NCI-H524 (cell line): ENCODE measurements at regions not wholly inside any gene's neighbourhood (a gene's known extent, or its start where the extent isn't known, plus 50 kb on each side); places are given as distances from the start of the nearest gene placed in this dataset.

Experiments used
- DNase-seq, 2 experiments: peaks; one replicate each; lab custom pipeline; 2025; lab: John Stamatoyannopoulos, UW

DNA sequence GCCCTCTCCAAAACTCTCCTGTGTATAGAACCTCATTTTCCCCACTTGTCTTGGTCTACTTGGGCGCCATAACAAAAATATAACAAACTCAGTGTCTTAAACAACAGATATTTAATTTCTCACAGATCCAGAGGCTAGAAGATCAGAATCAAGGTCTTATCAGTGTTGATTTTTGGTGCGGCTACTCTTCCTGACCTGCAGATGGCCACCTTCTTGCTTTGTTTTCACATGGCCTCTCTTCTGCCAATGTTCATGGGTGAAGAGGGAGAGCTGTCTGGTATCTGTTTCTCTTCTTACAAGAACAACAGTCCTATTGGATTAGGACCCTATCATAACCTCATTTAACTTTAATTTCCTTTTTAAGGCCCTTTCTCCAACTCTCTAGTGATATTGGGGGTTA, 177.3 kb downstream of the PABPC4L start:
- peak in 1 of 2 experiments; percentile 35 for DNase-seq

GRCh38 chr4:134019657-134020056, 181.9 kb downstream of the PABPC4L start:
- DNase-seq: no peak

DNA sequence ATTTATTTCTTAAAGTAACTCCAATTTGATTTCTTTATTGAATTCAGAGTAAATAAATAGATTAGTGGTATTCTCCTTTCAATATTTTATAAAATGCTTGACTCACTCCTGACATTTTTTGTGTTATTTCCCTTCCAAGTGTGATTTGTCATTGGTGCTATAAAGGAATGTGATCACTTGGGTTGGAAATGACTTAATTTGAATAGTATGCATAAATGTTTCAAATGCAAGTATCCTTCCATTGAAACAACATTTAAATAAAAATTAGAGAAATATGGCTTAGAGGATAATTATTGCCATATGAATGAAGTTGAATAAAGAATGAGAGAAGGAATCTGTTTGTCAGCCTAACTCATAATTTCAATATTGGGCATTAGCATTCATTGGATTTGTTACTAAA, 182.7 kb downstream of the PABPC4L start:
- DNase-seq: no peak

DNA sequence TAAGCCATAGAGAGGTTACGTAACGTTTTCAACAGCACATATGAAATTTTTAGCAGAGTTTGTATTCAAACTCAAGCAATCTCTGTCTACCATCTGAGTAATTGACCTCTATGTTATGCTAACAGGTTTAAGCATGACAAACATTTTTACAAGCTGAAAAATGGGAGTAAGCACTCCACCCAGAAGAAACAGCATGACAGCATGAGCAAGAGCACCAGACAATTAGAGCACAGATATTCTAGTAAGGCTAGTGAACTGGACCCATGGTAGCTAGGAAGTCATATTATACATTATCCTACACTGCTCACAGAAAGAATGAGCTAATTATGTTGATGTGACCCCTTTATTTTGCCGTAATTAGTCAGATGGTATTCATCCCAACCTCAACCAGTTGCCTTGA, 200.5 kb downstream of the PABPC4L start:
- DNase-seq: no peak

GRCh38 chr4:133997436-133997835, 204.2 kb downstream of the PABPC4L start:
- DNase-seq: no peak

- no peak for DNase-seq
These were observed 205.0 kb downstream of the PABPC4L start for GRCh38 chr4:133996431-133997121.

GRCh38 chr4:133995243-133995960, 206.2 kb downstream of the PABPC4L start:
- no peak for DNase-seq

GRCh38 chr4:133982533-133983224, 218.9 kb downstream of the PABPC4L start:
- no peak for DNase-seq

DNA sequence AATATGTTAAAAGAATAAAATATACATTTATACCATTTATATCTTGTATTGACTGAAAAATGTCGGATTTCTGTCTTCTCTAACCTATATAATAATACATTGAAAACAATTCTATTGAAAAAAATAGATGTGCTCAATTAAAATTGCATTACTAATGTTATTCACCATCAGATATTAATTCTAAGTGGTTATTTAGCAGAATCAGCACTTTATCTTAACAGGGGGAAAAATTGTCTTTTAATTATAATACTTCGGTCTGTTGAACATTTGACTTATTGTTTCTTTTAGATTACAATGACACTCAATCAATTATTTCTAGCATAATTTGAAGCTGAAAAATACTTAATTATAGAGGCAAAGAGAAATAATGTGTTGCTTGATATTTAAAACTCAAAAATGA, 220.3 kb downstream of the PABPC4L start:
- no peak for DNase-seq

GRCh38 chr4:133972586-133972985, 229.0 kb downstream of the PABPC4L start:
- DNase-seq: no peak

GRCh38 chr4:133969202-133969848, 232.3 kb downstream of the PABPC4L start:
- DNase-seq: peak; percentile 11 to 73

- no peak for DNase-seq
These were observed 233.4 kb downstream of the PABPC4L start for GRCh38 chr4:133968174-133968573.

DNA sequence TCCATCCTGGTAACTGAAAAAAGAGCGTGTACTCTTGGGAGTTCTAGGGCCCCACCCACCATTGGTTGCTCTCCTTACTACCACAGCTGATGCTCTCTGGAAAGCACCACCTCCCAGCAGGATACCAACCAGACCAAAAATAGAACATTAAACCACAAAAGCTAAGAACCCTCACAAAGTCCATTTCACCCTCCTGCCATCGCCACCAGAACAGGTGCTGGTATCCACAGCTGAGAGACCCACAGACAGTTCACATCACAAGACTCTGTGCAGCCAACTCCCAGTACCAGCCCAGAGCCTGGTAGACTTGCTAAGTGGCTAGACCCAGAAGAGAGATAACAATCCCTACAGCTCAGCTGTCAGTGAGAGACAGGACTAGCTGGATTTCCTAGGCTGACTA, 240.6 kb downstream of the PABPC4L start:
- DNase-seq: no peak

GRCh38 chr4:133943081-133943480, 258.5 kb downstream of the PABPC4L start:
- no peak for DNase-seq

DNA sequence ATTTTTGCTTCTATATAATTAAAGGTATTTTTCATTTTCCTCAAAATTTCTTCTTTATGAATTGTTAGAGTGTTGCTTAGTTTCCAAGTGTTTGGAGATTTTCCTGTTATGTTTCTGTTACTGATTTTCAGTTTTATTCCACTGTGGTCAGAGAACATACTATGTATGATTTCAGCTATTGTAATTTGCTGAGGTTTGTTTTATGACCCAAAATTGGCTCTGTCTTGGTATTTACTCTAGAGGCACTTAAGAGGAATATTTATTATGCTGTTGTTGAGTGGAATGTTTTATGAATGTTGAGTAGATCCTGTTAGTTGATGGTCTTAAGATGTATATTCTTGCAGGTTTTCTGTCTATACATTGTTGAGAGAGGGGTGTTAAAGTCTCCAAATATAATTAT, 263.5 kb downstream of the PABPC4L start:
- no peak for DNase-seq

GRCh38 chr4:133929531-133930239, 271.9 kb downstream of the PABPC4L start:
- DNase-seq: peak in 1 of 2 experiments; percentile 39

- peak; percentile 80 to 90 for DNase-seq
These were observed 280.1 kb downstream of the PABPC4L start for GRCh38 chr4:133921280-133922195.

DNA sequence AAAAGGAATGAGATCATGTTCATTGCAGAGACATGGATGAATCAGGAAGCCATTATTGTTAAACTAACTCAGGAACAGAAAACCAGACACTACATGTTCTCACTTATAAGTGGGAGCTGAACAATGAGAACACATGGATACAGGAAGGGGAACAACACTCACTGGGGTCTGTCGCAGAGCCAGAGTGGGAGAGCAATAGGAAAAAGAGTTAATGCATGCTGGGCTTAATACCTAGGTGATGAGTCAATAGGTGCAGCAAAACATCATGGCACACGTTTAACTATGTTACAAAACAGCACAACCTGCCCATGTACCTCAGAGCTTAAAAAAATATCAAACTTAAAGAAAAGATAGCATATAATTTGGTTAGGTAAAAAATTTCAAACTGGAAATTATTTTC, 281.4 kb downstream of the PABPC4L start:
- no peak for DNase-seq

GRCh38 chr4:133910165-133910564, 291.4 kb downstream of the PABPC4L start:
- DNase-seq: no peak

DNA sequence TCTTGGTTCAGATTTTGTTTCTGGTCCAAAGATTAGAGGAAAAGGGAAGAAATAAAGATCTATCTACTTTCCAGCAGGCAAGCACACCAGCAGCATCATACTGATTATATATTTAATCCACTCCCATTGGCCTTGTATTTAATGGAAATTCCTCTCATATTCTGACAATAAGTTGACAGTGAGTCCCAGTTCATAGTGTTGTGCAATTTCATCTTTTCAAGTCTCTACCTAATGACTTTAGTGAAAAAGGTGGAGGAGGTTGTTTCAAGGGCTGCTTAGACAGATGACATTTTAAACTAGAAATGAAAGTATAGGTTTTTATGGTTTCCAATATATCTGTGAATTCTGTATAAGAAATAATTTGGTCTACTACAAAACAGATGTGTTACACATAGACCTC, 298.6 kb downstream of the PABPC4L start:
- DNase-seq: no peak

- no peak for DNase-seq
These were observed 310.6 kb downstream of the PABPC4L start for GRCh38 chr4:133891011-133891410.
